Head of caudate nucleus (tissue), 42 donors: ENCODE measurements at regions not wholly inside any gene's neighbourhood (a gene's known extent, or its start where the extent isn't known, plus 50 kb on each side); places are given as distances from the start of the nearest gene placed in this dataset.
"Not testable (repeated sequence)": the region's sequence is repeated elsewhere in the genome, so short reads cannot be mapped to it uniquely, and the experiment has no call there.

Experiments
- DNase-seq, 42 donors: peaks; one replicate each; pipeline versions ENCODE4 v3.0.0 to v3.0.0-alpha.2; 2020 to 2021; ENCODE audit warnings: mixed read lengths in 7 of 42
- intact Hi-C: fragments of 100-400 bp; cut with DNase I; formaldehyde crosslinking; loops from one replicate; pipeline ENCODE4 v1.15.0; 2022

DNA sequence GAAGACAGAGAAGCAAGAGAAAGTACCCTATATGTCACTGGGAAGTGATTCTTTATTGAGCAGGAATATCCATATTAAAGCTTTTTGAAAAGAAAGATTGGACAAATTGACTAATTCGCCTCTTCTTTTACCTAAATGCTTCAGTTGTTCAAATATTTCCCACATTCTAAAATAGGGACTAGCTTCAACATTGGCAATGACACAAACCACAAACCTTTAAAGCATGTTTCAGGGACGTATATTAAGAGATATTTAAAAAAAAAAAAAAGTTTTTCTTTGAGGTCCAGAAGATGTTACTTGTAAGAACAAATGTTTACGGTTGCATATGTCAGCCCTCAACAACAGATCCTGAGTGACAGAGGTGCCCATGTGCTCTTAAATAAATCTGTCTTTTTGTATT, 235.0 kb upstream of the NFIA start:
- intact Hi-C loops: no loop called here

DNA sequence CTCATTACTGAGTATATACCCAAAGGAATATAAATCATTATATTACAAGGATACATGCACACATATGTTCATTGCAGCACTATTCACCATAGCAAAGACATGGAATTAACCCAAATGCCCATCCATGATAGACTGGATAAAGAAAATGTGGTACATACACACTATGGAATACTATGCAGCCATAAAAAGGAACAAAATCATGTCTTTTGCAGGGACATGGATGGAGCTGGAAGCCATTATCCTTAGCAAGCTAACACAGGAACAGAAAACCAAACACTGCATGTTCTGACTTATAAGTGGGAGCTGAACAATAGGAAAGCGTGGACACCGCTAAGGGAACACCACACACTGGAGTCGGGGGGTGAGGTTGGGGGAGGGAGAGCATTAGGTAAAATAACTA, 236.7 kb upstream of the NFIA start:
- DNase-seq, intact Hi-C loops: not testable (repeated sequence)

More for the DNA sequence above, 235.0 kb upstream of the NFIA start:
- DNase-seq: no peak

DNA sequence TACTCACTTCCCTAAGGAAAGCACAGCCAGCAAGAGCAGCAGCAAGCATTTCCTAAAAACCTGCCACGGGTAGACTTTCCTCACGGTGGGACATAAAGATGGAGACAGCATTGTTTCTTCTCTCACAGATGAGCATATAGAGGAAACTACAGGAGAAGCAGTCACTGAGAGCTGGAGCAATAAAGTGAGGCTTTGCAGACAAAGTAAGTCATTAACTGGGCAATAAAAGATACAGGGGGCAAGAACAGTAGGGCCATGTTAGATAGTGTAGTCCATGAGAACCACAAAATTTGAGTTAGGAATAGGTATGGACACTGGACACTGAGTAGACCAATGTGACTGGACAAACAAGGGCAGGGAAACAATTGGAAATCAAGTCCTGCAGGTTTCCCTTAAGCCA, 240.1 kb upstream of the NFIA start:
- intact Hi-C loops: no loop called here

DNA sequence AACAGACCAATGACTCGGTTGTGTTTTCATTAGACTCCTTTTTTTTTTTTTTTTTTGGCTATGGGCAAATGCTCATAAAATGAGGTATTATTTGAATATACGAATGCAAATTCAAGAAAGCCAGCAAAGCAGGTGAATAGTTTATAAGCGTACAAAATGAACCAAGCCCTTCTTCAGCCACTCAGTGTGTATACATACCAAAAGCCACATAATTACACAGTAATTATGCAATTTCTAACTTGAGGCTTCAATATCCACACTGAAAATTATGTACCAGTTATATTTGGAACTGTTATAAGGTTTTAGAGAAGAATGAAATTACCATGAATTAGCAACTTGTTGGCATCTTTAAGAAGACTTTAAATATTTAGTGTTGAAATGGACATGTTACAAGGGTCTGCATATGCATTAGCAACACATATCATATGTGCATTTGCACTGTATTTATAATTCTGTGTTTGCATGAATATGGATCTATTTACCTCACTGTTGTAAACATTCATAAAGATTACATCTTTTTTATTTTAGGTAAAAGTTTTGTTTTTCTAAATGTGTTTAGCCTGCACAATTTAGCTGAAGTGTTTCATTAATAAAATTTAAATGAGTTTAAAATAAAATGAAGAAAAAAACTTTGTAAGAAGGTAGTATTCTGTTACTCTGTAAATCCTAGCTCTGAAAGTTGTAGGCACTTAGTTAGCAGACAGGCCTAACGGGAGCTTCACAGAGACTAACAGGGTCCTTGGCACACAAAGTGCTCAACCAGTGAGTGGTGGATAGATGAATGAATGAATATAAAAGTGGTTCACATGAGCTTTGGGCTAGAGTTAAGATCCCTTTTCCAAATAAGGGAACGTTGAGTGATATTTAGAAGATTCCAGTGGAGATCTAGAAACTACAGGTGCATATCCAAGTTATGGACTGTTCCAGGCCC, 241.0 kb upstream of the NFIA start:
- DNase-seq: no peak
- intact Hi-C loops: no loop called here

More for the DNA sequence above, 240.1 kb upstream of the NFIA start:
- DNase-seq: no peak

DNA sequence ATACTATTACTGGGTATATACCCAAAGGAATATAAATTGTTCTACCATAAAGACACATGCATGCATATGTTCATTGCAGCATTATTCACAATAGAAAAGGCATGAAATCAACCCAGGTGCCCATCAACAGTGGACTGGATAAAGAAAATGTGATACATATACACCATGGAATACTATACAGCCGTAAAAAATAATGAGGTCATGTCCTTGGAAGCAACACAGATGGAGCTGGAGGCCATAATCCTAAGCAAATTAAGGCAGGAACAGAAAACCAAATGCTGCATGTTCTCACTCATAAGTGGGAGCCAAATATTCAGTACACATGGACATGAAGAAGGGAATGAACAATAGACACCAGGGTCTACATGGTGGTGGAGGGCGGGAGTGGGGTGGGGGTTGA, 241.9 kb upstream of the NFIA start:
- DNase-seq, intact Hi-C loops: not testable (repeated sequence)

DNA sequence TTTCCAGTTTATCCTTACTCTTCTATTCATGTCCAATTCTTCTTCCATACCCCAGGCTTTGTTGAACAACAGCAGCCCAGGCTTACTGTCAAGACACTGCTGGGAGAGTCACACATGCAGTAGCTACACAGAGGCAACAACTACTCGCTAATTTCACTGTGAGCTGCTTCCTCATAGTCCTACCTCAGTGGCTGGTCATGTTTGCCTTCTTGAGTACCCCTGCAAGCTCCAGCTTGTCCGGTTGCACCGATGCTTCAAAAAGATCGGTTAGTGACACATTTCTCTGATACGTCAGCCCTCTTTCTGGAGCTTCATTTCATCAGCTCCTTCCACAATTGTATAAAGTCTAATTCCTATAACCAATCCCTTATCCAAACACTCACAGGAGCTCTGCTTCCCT, 246.7 kb upstream of the NFIA start:
- no peak for DNase-seq
- intact Hi-C loops: no loop called here

DNA sequence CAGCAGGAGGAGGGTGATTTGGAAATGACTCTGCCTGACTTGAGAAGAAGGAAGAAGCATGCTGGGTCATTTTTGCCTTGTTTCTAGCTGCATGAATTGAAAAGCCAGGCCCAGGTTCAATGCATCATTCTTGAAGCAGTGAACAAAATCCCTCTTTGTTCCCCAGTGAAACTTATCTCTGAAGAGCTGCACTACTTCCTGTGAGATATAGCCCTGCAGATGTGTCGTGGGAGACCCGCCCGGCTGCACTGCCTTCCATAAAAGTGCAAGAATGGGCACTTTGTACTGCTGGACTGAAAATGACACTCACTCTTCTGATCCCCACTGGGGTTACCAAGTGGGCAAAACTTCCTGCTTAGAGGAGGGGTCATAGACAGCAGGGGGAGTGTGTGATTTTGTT, 249.2 kb upstream of the NFIA start:
- intact Hi-C loops: no loop called here
- DNase-seq: peak in 21 of 42 donors; percentile 2 to 48 (median 17)

DNA sequence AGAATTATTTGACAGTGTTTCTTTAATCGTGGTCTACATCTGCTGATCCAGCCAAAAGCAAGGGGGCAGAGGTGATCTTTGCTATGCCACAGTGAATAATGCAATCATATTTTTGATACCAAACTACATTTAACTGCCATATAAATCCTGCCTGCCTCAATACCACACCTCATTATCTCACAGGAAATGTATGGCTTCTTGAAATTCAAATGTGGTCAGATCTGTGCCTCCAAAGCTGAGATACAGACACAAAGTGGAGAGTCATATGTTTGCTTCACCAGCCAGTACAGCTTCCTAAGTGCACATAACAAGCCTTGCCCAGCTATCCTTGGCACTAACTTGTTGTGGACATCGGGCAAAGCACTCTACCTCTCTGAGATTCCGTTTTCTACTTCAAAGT, 250.0 kb upstream of the NFIA start:
- intact Hi-C loops: no loop called here
- DNase-seq: no peak

DNA sequence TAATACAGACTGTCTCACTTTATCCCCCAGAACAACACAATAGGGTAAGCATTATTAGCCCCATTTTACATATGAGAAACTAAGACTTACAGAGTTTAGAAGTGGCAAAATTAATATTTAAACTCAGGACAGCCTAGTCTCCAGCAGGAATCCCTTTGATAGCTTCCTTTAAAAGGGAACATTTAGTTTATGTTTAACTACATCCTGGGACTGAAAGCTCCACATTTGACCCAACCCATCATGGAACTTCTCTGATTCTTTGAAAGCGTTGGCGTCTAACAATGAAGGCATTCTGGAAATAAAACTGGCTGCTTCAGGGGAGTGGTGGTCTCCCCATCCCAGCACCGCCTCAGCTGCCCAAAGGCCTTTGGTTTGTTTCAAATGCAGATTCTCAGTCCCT, 250.6 kb upstream of the NFIA start:
- DNase-seq: no peak
- intact Hi-C loops: no loop called here

DNA sequence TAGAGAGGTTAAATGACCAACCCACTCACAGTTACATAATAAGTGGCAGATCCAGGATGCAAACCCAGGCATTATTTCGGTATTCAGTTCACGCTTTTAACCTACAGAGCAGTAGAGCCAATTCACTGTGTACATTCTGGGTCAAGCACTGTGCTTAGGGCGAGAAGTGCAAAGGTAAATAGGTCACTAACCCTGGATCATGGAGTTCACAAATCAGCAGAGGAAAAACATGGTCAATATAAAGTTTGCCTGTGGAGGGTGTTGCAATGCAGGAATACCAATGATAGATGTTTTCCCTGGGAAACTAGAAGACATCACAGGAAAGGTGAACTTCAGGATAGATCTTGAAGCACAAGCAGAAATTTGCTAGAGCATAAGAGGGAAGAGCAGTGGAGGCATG, 253.4 kb upstream of the NFIA start:
- intact Hi-C loops: no loop called here
- DNase-seq: no peak

DNA sequence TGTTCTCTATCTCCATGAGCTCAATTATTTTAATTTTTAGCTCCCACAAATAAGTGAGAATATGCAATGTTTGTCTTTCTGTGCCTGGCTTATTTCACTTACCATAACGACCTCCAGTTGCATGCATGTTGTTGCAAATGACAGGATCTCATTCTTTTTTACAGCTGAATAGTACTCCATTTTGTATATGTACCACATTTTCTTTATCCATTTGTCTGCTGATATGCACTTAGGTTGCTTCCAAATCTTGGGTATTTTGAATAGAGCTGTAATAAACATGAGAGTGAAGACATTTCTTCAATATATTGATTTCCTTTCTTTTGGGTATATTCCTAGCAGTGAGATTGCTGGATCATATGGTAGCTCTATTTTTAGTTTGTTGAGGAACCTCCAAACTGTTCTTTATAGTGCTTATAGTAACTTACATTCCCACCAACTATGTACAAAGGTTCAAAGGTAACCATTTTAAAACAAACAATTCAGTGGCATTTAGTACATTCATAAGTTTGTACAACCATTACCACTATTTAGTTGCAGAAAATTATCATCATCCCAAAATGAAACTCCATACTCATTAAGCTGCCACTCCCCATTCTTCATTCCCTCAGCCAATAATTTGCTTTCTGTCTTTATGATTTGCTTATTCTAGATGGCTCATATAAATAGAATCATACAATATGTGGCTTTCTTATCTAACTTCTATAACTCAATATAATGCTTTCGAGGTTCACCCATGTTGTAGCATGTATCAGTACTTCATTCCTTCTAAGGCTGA, 255.9 kb upstream of the NFIA start:
- DNase-seq: no peak
- intact Hi-C loops: no loop called here

DNA sequence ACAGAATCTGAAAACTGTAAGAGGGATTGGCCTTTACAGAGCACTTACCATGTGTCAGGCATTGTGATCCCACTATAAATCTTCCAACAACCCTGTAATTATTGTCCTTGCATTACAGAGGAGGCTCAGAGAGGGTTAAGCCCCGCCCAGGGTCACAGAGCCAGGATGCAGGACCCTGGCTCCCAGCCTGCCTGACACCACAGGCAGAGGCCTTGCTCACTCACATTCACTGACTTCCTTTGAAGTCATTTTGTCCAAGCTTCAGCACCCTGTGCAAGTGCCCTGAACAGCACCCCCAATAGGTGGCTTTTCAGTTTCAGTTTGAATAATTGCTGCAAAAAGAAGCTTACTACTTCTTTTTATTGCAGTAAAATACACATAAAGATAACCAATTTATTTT, 256.8 kb upstream of the NFIA start:
- intact Hi-C loops: no loop called here
- DNase-seq: no peak

DNA sequence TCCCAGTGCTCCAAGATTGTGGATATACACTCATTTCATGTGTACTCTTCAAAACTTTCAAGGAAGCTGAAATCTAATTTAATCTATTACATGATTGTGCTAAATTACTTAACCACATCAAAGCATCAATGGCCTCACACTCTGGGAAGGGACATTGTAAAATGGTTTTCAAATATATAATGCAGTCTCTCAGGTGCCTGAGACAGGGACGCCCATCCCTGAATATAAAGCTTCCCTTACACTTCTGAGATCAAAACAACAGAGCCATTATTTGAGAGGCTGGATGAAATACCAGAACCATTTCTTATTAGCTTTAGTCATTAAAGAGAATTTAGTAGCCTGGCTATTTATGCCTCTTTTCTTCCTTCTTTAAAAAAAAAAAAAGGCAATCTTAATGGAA, 259.2 kb upstream of the NFIA start:
- DNase-seq: no peak
- intact Hi-C loops: no loop called here

DNA sequence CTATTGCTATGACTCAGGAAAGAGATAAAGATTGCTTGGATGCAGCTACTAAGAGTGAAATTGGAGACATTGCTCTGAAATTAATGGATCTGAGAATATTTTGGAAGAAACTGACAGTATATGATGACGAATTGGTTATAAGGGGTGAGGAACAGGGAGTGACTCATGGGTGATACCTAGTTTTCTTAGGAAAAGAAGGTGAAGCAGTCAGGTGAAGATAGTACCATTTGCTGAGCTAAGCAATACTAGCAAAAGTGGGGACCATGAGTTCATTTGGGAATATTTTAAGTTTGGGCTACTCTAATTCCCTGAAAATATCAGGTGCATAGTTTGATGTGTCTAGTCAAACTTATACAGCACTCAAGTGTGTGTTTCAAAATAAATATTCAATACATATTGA, 260.1 kb upstream of the NFIA start:
- DNase-seq: no peak
- intact Hi-C loops: no loop called here

DNA sequence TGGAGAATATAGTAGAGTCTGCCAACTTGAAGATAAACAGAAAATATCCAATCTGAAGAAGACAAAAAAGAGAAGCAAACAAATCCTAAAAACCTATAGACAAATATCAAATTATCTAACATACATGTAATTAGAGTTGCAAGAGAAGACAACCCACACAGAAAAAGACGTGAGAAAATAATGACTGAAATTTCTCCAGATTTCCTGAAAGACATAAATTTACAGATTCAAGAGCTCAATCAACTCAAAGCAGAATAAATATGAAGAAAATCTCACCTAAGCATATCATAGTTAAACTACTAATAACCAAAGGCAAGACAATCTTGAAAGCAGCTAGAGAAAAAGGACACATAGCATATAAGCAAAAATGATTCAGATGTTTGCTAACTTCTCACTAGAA, 261.2 kb upstream of the NFIA start:
- intact Hi-C loops: no loop called here
- DNase-seq: no peak

DNA sequence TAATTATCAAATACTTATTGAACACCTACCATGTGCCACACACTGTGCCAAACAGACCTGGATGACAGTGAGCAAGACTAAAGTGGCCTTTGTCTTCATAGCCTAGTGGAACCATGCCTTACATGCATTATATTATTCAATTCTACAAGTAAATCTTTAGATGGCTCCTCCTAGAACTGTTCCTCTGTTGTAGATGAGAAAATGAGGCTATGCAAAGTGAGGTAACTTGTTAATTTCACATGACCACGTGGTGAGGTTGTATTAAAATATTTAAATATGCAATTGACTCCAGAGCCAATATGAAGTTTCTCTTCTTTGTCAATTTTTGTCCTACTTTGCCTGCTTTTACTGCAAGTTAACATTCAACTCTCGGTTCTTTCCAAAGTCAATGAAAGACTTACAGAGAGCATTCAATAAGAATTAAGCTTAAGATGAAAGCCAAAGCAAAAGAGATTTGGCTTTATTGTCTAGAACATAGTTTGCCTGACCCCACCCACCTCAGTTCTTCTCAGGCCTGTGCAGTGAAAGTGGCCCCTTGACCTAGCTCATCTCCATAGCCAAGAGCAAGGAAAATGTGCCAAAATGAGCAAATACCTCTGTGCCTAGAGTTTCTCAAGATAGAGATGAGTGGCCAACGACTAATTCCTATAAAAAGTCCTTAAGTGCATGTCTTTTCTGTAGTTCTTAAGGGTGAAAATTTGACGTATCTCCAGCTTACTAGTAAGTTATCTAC, 263.2 kb upstream of the NFIA start:
- DNase-seq: no peak
- intact Hi-C loops: no loop called here

DNA sequence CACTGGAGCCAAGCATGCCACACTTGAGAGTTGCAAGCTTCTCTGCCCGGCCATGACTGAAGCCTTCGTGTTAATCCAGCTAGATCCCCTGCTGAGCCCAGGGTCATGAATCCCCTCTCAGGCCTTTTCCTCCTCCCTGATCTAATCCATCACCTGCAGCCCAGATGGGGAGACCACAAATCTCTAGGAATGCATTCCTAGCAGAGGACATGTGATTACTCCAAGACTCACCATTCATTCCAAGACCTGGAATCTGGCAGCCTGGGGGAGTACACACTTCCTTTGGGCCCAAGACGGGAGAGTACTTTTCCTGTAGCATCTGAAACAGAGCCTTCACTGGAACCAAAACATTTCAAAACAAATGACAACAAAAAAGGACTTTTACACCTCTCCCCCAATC, 269.3 kb upstream of the NFIA start:
- intact Hi-C loops: no loop called here
- DNase-seq: no peak

DNA sequence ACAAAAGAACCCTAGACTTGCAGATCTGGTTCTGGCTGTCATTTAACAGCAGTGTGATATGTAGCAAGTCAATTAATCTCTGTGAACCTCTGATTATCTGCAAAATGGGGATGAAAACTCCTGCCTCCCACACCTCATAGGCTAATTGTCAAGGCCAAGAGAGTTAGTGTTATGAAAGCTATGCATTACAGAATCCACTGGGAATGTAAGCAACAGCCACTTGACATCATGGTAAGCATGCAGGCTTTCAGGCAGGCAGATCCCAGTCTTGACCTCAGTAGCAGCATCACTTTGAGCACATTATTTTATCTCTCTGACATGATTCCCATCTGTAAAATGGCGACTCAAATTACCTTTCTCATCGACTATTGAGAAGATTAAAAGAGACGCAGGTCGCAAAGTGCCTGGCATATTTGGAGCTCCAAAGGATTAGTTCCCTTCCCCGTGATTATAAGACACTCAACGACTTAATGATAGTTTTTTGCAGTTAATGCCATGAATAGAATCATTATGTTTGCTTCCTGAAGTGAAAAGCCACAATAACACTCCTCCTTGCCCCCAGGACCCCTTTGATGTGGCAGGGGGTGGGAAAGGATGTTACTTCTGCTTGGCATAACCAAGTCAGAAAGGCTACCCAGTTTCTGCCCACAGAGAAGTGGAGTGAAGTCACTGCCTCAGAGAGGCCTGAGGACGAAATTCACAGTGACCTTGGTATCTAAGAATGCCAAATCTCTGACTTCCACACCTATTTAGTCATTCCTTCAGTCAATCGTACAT, 273.0 kb upstream of the NFIA start:
- intact Hi-C loops: no loop called here
- no peak for DNase-seq

DNA sequence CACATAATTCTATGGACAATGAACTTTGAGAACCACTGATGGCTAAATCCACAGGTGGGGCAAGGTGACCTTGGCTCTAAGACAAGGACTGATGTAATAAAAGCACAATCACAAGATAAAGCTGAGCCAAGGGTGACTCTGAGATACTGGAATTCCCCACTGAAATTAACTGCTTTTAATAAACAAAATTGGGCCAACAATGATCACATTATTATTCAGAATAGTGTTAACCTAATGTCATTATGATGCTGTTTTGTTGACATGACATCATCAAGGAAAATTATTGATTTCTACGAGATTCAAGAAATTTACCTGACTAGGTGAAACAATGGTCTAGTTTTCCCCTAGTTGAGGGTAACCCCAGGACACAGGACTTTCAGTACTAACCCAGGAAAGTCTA, 273.7 kb upstream of the NFIA start:
- intact Hi-C loops: no loop called here
- DNase-seq: no peak
